T-helper 2 cell (primary cell): ENCODE measurements at regions not wholly inside any gene's neighbourhood (a gene's known extent, or its start where the extent isn't known, plus 50 kb on each side); places are given as distances from the start of the nearest gene placed in this dataset.
"Not testable (repeated sequence)": the region's sequence is repeated elsewhere in the genome, so short reads cannot be mapped to it uniquely, and the experiment has no call there.

Experiments used
- DNase-seq, 5 experiments: peaks; one replicate each; pipeline versions ENCODE4 v3.0.0 to v3.0.0-alpha.2; 2012 to 2022

- no peak for DNase-seq
Observed at GRCh38 chr16:86077243-86077940, 178.4 kb downstream of the IRF8 start.

GRCh38 chr16:86078121-86078600 lies 179.2 kb downstream of the IRF8 start:
- no peak for DNase-seq

- not testable (repeated sequence) for DNase-seq
Observed at GRCh38 chr16:86078711-86079110, 179.7 kb downstream of the IRF8 start.

GRCh38 chr16:86079255-86079885 lies 180.4 kb downstream of the IRF8 start:
- DNase-seq, result no peak

- no peak for DNase-seq
Observed at GRCh38 chr16:86080131-86080875, 181.3 kb downstream of the IRF8 start.

GRCh38 chr16:86080982-86081381 lies 182.0 kb downstream of the IRF8 start:
- DNase-seq, result no peak

GRCh38 chr16:86082418-86083030 lies 183.6 kb downstream of the IRF8 start:
- DNase-seq, result no peak

- DNase-seq, result no peak
Observed at GRCh38 chr16:86083382-86084002, 184.5 kb downstream of the IRF8 start.

GRCh38 chr16:86085161-86085611 lies 186.2 kb downstream of the IRF8 start:
- DNase-seq, result no peak

- no peak for DNase-seq
Observed at GRCh38 chr16:86085795-86086194, 186.8 kb downstream of the IRF8 start.

GRCh38 chr16:86086471-86086870 lies 187.5 kb downstream of the IRF8 start:
- peak in 1 of 5 experiments; percentile 35 for DNase-seq

GRCh38 chr16:86087011-86087895 lies 188.3 kb downstream of the IRF8 start:
- no peak for DNase-seq

- no peak for DNase-seq
Observed at GRCh38 chr16:86087896-86088230, 188.9 kb downstream of the IRF8 start.

GRCh38 chr16:86088287-86088686 lies 189.3 kb downstream of the IRF8 start:
- no peak for DNase-seq

- no peak for DNase-seq
Observed at GRCh38 chr16:86088816-86089215, 189.9 kb downstream of the IRF8 start.

- no peak for DNase-seq
Observed at GRCh38 chr16:86089334-86089900, 190.5 kb downstream of the IRF8 start.

- DNase-seq, result no peak
Observed at GRCh38 chr16:86089991-86090390, 191.0 kb downstream of the IRF8 start.

- no peak for DNase-seq
Observed at GRCh38 chr16:86090461-86091170, 191.7 kb downstream of the IRF8 start.

GRCh38 chr16:86091976-86092375 lies 193.0 kb downstream of the IRF8 start:
- DNase-seq, result no peak

- DNase-seq, result no peak
Observed at GRCh38 chr16:86092586-86093480, 193.9 kb downstream of the IRF8 start.
